Smooth muscle cell (in vitro differentiated cells): ENCODE measurements at regions not wholly inside any gene's neighbourhood (a gene's known extent, or its start where the extent isn't known, plus 50 kb on each side); places are given as distances from the start of the nearest gene placed in this dataset.

Experiments used
- DNase-seq: peaks from one replicate; lab custom pipeline; 2025; ENCODE audit not compliant: unreplicated experiment; lab: John Stamatoyannopoulos, UW
- H2AFZ ChIP-seq: fragments of 200-600 bp; sonication (generic); 2 replicates; pipeline ENCODE4 v1.6.0; 2016; ENCODE audit warnings: antibody characterized with exemption, low read depth, mild to moderate bottlenecking
- H3F3A ChIP-seq: fragments of 200-600 bp; sonication (generic); 2 replicates; pipeline ENCODE4 v1.6.0; 2017; ENCODE audit warnings: antibody characterized with exemption, low read depth
- H3K27ac ChIP-seq: fragments of 200-600 bp; sonication (generic); 2 replicates; pipeline ENCODE4 v1.5.1; 2016; ENCODE audit warnings: low read depth, mild to moderate bottlenecking
- H3K27me3 ChIP-seq: fragments of 200-600 bp; sonication (generic); 2 replicates; pipeline ENCODE4 v1.6.1; 2016; ENCODE audit warnings: low read depth, mild to moderate bottlenecking
- H3K36me3 ChIP-seq: fragments of 200-600 bp; sonication (generic); 2 replicates; pipeline ENCODE4 v1.5.1; 2016; ENCODE audit warnings: low read depth
- H3K4me1 ChIP-seq: fragments of 200-600 bp; sonication (generic); 2 replicates; pipeline ENCODE4 v1.5.1; 2016; ENCODE audit warnings: low read depth
- H3K4me2 ChIP-seq: fragments of 200-600 bp; sonication (generic); 2 replicates; pipeline ENCODE4 v1.6.0; 2016; ENCODE audit warnings: mild to moderate bottlenecking
- H3K4me3 ChIP-seq: fragments of 200-600 bp; sonication (generic); 2 replicates; pipeline ENCODE4 v1.5.1; 2016; ENCODE audit warnings: mild to moderate bottlenecking
- H3K79me2 ChIP-seq: fragments of 200-600 bp; sonication (generic); 2 replicates; pipeline ENCODE4 v1.6.0; 2016; ENCODE audit warnings: low read depth, mild to moderate bottlenecking
- H3K9ac ChIP-seq: fragments of 200-600 bp; sonication (generic); 2 replicates; pipeline ENCODE4 v1.6.0; 2016; ENCODE audit warnings: low read depth
- H3K9me3 ChIP-seq: fragments of 200-600 bp; sonication (generic); replicated peaks from 2 replicates; pipeline ENCODE4 v1.5.1; 2016; ENCODE audit warnings: low read depth
- H4K20me1 ChIP-seq: fragments of 200-600 bp; sonication (generic); 2 replicates; pipeline ENCODE4 v1.6.0; 2016; ENCODE audit warnings: low read depth
- WGBS: methylation state at CpG from one replicate; pipeline ENCODE4 v1.1.7; 2016; ENCODE audit warnings: low lambda C conversion rate; 5-methylcytosine and 5-hydroxymethylcytosine counted together
- TF ChIP-seq, protein P1 (sequence below): fragments of 200-600 bp; sonication (generic); IDR thresholded peaks from 2 replicates; pipeline ENCODE4 v1.5.1; 2017; ENCODE audit warnings: borderline replicate concordance, mild to moderate bottlenecking, antibody characterized with exemption; ENCODE audit not compliant: insufficient read depth, poor library complexity, severe bottlenecking

DNA sequence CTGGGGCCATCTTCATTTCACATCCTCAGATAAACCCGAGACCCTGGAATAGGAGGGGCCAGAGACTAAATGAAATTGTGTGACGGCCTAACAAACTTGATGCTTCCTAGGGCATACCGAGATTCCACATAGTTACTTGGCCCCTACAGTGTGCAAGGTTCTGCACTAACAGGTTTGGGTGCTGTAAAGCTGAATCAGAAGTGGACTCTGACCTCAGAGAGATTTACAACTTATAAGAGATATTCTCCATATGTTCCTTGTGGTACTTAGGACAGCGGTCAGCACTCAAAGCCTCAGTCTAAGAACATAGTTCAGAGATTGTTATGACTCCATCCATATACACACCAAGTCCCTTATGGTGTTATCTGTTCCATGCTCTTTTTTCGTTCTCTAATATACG is 55.1 kb upstream of the FHIP2A start:
- Histone ChIP-seq H3K27me3 (peaks cover 37% of the 10 kb centered on the region), H2AFZ (no peak overlapping the region), H3K9ac (no peak overlapping the region), H3K4me2 (no peak overlapping the region), H3K36me3 (no peaks in the 10 kb centered on the region), H3K9me3 (no peaks in the 10 kb centered on the region), H4K20me1 (no peaks in the 10 kb centered on the region), H3K27ac (no peak overlapping the region), H3K79me2 (no peaks in the 10 kb centered on the region), H3K4me1 (peaks cover 4% of the 10 kb centered on the region), H3K4me3 (peak overlapping the region; percentile 68), H3F3A (no peaks in the 10 kb centered on the region)
- TF ChIP-seq, protein P1, sequence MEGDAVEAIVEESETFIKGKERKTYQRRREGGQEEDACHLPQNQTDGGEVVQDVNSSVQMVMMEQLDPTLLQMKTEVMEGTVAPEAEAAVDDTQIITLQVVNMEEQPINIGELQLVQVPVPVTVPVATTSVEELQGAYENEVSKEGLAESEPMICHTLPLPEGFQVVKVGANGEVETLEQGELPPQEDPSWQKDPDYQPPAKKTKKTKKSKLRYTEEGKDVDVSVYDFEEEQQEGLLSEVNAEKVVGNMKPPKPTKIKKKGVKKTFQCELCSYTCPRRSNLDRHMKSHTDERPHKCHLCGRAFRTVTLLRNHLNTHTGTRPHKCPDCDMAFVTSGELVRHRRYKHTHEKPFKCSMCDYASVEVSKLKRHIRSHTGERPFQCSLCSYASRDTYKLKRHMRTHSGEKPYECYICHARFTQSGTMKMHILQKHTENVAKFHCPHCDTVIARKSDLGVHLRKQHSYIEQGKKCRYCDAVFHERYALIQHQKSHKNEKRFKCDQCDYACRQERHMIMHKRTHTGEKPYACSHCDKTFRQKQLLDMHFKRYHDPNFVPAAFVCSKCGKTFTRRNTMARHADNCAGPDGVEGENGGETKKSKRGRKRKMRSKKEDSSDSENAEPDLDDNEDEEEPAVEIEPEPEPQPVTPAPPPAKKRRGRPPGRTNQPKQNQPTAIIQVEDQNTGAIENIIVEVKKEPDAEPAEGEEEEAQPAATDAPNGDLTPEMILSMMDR: no peak
- no peak for DNase-seq
- WGBS: 90% methylated on average over 6 of the region's 6 CpGs

DNA sequence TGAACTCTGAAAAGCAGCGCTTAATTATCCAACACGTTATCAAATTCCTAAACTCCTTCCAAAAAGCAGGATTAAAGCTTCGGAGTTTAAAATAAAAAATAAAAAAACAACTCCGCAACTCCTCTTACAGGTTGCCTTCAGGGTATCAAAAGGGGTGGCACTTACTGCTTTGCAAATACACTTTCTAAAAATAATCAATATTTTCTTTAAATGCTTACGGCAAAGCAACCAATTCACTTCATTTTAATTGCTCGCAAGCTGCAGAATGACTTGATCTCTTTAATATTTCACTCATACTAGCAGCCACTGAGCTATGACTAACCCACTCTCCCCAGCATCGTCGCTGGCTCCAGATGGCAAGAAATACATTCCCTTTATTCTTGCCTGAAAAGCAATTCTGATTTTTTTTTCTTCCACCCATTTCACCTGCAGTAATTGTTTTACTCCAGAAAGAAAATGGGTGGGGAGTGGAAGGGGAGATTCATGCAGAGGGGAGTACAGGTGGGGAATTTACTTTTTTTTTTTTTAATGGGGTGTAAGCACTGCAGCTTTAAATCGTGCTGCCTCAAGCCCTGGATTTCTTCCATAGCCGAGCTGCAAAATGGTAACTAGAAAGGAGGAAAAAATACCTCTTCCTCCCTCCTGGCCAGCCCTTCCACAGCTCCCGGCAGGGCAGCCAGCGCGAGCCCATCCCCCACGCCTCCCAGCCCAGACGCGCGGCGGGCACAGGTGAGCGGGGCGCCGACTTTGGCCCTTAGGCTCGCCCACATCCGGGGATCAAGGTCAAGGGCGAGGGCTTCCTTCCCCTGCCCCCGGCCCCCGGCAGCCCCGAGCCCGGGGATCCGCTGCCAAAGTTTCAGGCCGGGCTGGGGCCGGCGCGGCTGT is 54.2 kb upstream of the FHIP2A start:
- Histone ChIP-seq H3K27me3 (peaks cover 37% of the 10 kb centered on the region), H3K4me1 (peaks cover 4% of the 10 kb centered on the region), H4K20me1 (no peaks in the 10 kb centered on the region), H3K79me2 (no peaks in the 10 kb centered on the region), H3F3A (no peaks in the 10 kb centered on the region), H3K9me3 (no peaks in the 10 kb centered on the region), H2AFZ (peak overlapping the region; percentile 60), H3K4me2 (peak overlapping the region; percentile 98), H3K36me3 (no peaks in the 10 kb centered on the region), H3K4me3 (peak overlapping the region; percentile 68), H3K27ac (no peak overlapping the region), H3K9ac (no peak overlapping the region)
- TF ChIP-seq, protein P1: no peak
- WGBS: 15% methylated on average over 27 of the region's 33 CpGs
- DNase-seq: no peak

DNA sequence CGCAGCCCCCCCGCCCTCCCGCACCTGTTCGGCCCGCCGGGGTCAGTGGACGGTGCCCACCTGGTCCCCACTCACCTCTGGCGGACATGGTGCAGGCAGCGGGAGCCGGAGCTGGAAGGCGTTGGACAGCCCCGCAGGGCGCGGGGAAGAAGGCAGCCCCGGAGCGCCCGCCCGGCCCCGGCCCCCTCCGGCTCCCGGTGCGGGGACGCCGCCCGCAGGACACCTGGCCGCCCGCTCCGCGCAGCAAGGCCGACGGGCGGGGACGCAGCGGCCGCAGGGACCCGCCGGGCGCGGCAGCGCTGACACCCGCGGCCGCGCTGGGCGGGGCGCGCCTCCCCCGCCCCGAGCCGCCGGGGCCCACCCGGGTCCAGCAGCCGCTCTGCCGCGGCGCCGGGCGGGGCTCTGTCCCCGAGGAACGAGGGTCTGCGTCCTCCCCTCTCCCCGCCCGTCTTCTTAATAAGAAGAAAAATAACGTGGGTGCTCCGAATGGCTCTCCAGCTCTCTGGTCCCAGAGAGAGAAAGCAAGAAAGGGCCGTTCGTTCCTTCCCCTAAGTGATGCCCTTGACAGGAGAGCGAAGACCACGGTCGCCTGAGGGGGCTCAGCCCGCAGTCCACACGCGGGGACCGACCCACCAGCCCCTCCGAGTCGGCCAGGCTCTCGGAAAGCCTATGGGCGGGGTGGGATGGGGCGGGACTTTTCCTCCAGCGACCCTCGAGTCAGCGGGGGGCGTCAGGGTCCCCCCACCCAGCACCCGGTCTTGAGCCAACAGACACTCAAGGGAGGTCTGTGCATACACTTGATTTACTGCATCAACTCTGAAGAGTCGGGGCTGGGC is 53.4 kb upstream of the FHIP2A start:
- Histone ChIP-seq H3K4me1 (peaks cover 4% of the 10 kb centered on the region), H3K4me3 (peak overlapping the region; percentile 68), H3K9me3 (no peaks in the 10 kb centered on the region), H4K20me1 (no peaks in the 10 kb centered on the region), H3F3A (no peaks in the 10 kb centered on the region), H3K27me3 (peaks cover 37% of the 10 kb centered on the region), H3K27ac (no peak overlapping the region), H3K9ac (no peak overlapping the region), H3K4me2 (peak overlapping the region; percentile 98), H3K36me3 (no peaks in the 10 kb centered on the region), H2AFZ (peak overlapping the region; percentile 78), H3K79me2 (no peaks in the 10 kb centered on the region)
- TF ChIP-seq, protein P1: no peak
- WGBS: 5% methylated on average over 56 of the region's 85 CpGs
- DNase-seq: no peak
